GM12872 (cell line): ENCODE measurements at regions not wholly inside any gene's neighbourhood (a gene's known extent, or its start where the extent isn't known, plus 50 kb on each side); places are given as distances from the start of the nearest gene placed in this dataset.

Source experiments
- TF ChIP-seq, protein P1 (sequence below): IDR thresholded peaks from 3 replicates; pipeline ENCODE4 v1.5.1; 2011; ENCODE audit warnings: low read depth, mild to moderate bottlenecking, low read length, moderate library complexity; ENCODE audit not compliant: insufficient read depth

- TF ChIP-seq, protein P1, sequence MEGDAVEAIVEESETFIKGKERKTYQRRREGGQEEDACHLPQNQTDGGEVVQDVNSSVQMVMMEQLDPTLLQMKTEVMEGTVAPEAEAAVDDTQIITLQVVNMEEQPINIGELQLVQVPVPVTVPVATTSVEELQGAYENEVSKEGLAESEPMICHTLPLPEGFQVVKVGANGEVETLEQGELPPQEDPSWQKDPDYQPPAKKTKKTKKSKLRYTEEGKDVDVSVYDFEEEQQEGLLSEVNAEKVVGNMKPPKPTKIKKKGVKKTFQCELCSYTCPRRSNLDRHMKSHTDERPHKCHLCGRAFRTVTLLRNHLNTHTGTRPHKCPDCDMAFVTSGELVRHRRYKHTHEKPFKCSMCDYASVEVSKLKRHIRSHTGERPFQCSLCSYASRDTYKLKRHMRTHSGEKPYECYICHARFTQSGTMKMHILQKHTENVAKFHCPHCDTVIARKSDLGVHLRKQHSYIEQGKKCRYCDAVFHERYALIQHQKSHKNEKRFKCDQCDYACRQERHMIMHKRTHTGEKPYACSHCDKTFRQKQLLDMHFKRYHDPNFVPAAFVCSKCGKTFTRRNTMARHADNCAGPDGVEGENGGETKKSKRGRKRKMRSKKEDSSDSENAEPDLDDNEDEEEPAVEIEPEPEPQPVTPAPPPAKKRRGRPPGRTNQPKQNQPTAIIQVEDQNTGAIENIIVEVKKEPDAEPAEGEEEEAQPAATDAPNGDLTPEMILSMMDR, result no peak
Measured at GRCh38 chr18:44425161-44425560, 255.5 kb upstream of the SETBP1 start.

- TF ChIP-seq, protein P1, result no peak
Measured at GRCh38 chr18:44437603-44438002, 243.1 kb upstream of the SETBP1 start.

DNA sequence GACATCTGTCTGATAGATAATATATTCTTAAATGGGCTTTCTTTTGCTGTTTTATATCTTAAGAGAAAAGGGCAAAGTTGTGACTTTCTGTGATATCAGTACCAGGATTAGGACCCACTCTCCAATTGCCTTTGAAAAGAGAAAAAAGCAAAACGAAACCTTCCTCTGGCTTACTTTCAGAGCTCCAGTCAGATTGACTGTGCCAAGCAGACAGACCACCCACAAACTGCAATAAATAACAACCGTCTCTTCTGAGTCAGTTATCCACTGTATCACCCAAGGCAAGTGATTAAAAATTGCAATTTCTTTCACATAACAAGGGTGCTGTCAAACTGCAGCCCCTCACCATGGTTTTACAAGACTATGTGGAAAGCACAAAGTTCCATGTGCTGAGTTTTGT lies 230.5 kb upstream of the SETBP1 start:
- TF ChIP-seq, protein P1, result no peak

DNA sequence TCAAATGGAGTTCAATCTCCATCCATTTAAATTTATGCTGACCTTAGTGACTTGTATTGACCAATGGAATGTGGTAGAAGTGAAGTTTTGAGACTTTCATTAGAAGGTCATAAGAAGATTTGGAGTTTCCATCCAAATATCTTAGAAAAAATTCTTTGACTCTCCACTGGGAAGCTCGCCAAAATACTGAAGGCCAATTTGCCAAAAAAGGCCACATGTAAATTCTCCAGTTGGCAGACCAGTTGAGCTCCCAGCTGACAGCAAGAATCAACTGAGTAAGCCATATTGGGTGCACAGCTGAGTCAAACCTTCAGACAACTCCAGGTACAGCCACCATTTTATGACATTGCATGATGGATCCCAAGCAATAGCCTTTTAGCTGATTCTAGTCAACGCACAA lies 228.3 kb upstream of the SETBP1 start:
- TF ChIP-seq, protein P1, result no peak

- TF ChIP-seq, protein P1, result no peak
Measured at GRCh38 chr18:44453505-44453904, 227.2 kb upstream of the SETBP1 start.

- TF ChIP-seq, protein P1, result no peak
Measured at GRCh38 chr18:44458777-44459176, 221.9 kb upstream of the SETBP1 start.

- TF ChIP-seq, protein P1, result no peak
Measured at GRCh38 chr18:44464398-44465180, 216.1 kb upstream of the SETBP1 start.

- TF ChIP-seq, protein P1, result no peak
Measured at GRCh38 chr18:44465381-44465841, 215.3 kb upstream of the SETBP1 start.
